Lower lobe of right lung (tissue), 2 donors: ENCODE measurements at regions not wholly inside any gene's neighbourhood (a gene's known extent, or its start where the extent isn't known, plus 50 kb on each side); places are given as distances from the start of the nearest gene placed in this dataset.

Experiments
- ATAC-seq, 2 donors: fragments of 200-7000 bp; cut with Tn5 transposase; one replicate each; pipeline ENCODE4 v1.9.1; 2020 to 2022; ENCODE audit warnings: mild to moderate bottlenecking in 2 of 2, moderate library complexity in 2 of 2
- DNase-seq: peaks from one replicate; pipeline ENCODE4 v3.0.0-alpha.2; 2020
- H3K27ac ChIP-seq: fragments of 200-600 bp; one replicate; pipeline ENCODE4 v1.8.0; 2022
- H3K27me3 ChIP-seq: fragments of 200-600 bp; one replicate; pipeline ENCODE4 v1.8.0; 2022; ENCODE audit warnings: low read depth
- H3K36me3 ChIP-seq: fragments of 200-600 bp; one replicate; pipeline ENCODE4 v1.8.0; 2022; ENCODE audit warnings: mild to moderate bottlenecking
- H3K4me1 ChIP-seq: fragments of 200-600 bp; one replicate; pipeline ENCODE4 v1.8.0; 2022
- H3K4me3 ChIP-seq: fragments of 200-600 bp; one replicate; pipeline ENCODE4 v1.8.0; 2022; ENCODE audit warnings: mild to moderate bottlenecking
- H3K9me3 ChIP-seq: fragments of 200-600 bp; one replicate; pipeline ENCODE4 v1.8.0; 2022
- intact Hi-C: fragments of 100-400 bp; cut with DNase I; formaldehyde crosslinking; loops from one replicate; pipeline ENCODE4 v1.11.0; 2022
- TF ChIP-seq, protein P1 (sequence below): fragments of 200-600 bp; IDR thresholded peaks from one replicate; pipeline ENCODE4 v1.8.0; 2022; ENCODE audit warnings: antibody characterized with exemption, mild to moderate bottlenecking
- donor health status: DM: no; HTN: yes; CAD: no; lungs with severe emphysema.

- Histone ChIP-seq H3K4me1 (no peaks in the 10 kb centered on the region), H3K9me3 (peaks cover 7% of the 10 kb centered on the region), H3K36me3 (no peaks in the 10 kb centered on the region), H3K27me3 (no peaks in the 10 kb centered on the region), H3K27ac (no peak overlapping the region), H3K4me3 (no peak overlapping the region)
- intact Hi-C loops, result no loop called here
- TF ChIP-seq, protein P1, sequence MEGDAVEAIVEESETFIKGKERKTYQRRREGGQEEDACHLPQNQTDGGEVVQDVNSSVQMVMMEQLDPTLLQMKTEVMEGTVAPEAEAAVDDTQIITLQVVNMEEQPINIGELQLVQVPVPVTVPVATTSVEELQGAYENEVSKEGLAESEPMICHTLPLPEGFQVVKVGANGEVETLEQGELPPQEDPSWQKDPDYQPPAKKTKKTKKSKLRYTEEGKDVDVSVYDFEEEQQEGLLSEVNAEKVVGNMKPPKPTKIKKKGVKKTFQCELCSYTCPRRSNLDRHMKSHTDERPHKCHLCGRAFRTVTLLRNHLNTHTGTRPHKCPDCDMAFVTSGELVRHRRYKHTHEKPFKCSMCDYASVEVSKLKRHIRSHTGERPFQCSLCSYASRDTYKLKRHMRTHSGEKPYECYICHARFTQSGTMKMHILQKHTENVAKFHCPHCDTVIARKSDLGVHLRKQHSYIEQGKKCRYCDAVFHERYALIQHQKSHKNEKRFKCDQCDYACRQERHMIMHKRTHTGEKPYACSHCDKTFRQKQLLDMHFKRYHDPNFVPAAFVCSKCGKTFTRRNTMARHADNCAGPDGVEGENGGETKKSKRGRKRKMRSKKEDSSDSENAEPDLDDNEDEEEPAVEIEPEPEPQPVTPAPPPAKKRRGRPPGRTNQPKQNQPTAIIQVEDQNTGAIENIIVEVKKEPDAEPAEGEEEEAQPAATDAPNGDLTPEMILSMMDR, result no peak
- ATAC-seq, result no peak
- DNase-seq, result no peak
Observed at GRCh38 chr7:42709284-42709683, 202.6 kb downstream of the C7orf25 start.

DNA sequence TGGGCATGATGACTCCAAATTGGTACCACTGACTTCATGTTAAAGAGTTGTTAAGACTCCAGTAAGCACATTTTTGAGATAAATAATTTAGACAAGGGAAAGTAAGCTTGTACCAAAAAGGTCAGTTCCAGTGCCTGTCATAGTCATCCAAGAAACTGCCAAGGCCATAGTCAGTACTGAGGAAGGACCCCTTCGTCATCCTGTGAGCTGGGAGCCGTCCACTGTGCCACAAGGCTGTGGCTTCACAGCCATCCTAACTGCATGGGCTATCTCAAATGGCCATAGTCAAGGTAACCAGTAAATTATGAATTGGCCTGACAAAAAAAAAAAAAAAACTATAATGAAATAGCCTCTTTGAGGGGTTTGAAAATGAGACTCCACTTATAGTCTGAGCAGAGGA, 207.2 kb downstream of the C7orf25 start:
- Histone ChIP-seq H3K27ac (no peak overlapping the region), H3K4me1 (peaks cover 4% of the 10 kb centered on the region), H3K9me3 (no peaks in the 10 kb centered on the region), H3K4me3 (no peak overlapping the region), H3K27me3 (no peaks in the 10 kb centered on the region), H3K36me3 (no peaks in the 10 kb centered on the region)
- DNase-seq (no peak), ATAC-seq (no peak)
- TF ChIP-seq, protein P1, result no peak
- intact Hi-C loops, result no loop called here

- TF ChIP-seq, protein P1, result no peak
- no peak overlapping the region for H3K4me3 ChIP-seq
- H3K27ac ChIP-seq, result no peak overlapping the region
- DNase-seq (no peak), ATAC-seq (no peak)
- no peaks in the 10 kb centered on the region for H3K36me3 ChIP-seq
- peaks cover 6% of the 10 kb centered on the region for H3K4me1 ChIP-seq
- intact Hi-C loops, result no loop called here
- H3K9me3 ChIP-seq, result no peaks in the 10 kb centered on the region
- no peaks in the 10 kb centered on the region for H3K27me3 ChIP-seq
Observed at GRCh38 chr7:42702647-42703046, 209.2 kb downstream of the C7orf25 start.

- Histone ChIP-seq H3K36me3 (no peaks in the 10 kb centered on the region), H3K27ac (no peak overlapping the region), H3K4me1 (peaks cover 6% of the 10 kb centered on the region), H3K4me3 (no peak overlapping the region), H3K27me3 (no peaks in the 10 kb centered on the region), H3K9me3 (no peaks in the 10 kb centered on the region)
- ATAC-seq (peak in 1 of 2 donors; percentile 28), DNase-seq (no peak)
- intact Hi-C loops, result no loop called here
- TF ChIP-seq, protein P1, result no peak
Observed at GRCh38 chr7:42700406-42701327, 211.2 kb downstream of the C7orf25 start.

GRCh38 chr7:42699380-42700178, 212.3 kb downstream of the C7orf25 start:
- DNase-seq, result no peak
- intact Hi-C loops, result loop anchor here (10.0 kb wide), 1 partner anchor 755 kb away; no protein-coding TSS in a partner anchor
- H3K27ac ChIP-seq, result no peak overlapping the region

More at GRCh38 chr7:42699380-42700178, 212.3 kb downstream of the C7orf25 start:
- H3K27me3 ChIP-seq, result no peaks in the 10 kb centered on the region
- no peaks in the 10 kb centered on the region for H3K36me3 ChIP-seq
- TF ChIP-seq, protein P1, result no peak
- H3K9me3 ChIP-seq, result no peaks in the 10 kb centered on the region
- no peak overlapping the region for H3K4me3 ChIP-seq
- peaks cover 6% of the 10 kb centered on the region for H3K4me1 ChIP-seq
- ATAC-seq, result no peak
